Middle frontal gyrus (tissue), 1 donor: ENCODE measurements at regions not wholly inside any gene's neighbourhood (a gene's known extent, or its start where the extent isn't known, plus 50 kb on each side); places are given as distances from the start of the nearest gene placed in this dataset.
A peak's percentile ranks its signal among the peaks of the same experiment; 100 is the strongest.
"Not testable (repeated sequence)": the region's sequence is repeated elsewhere in the genome, so short reads cannot be mapped to it uniquely, and the experiment has no call there.

Experiments
- DNase-seq: peaks from one replicate; pipeline ENCODE4 v3.0.0-alpha.2; 2015; ENCODE audit warnings: low spot score; ENCODE audit errors: extremely low spot score

GRCh38 chr13:87322386-87322785 is 348.8 kb upstream of the SLITRK5 start:
- DNase-seq, result no peak

GRCh38 chr13:87324558-87324957 is 346.6 kb upstream of the SLITRK5 start:
- no peak for DNase-seq

GRCh38 chr13:87331178-87331577 is 340.0 kb upstream of the SLITRK5 start:
- no peak for DNase-seq

DNA sequence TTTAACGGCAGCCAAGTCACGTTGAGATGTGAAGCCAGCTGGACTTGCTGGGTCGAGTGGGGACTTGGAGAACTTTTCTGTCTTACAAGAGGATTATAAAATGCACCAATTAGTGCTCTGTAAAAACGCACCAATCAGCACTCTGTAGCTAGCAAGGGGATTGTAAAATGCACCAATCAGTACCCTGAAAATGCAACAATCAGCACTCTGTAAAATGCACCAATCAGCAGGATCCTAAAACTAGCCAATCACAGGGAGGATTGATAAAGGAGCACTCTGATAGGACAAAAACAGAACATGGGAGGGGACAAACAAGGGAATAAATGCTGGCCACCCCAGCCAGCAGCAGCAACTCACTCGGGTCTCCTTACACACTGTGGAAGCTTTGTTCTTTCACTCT is 337.6 kb upstream of the SLITRK5 start:
- no peak for DNase-seq

GRCh38 chr13:87334176-87334575 is 337.0 kb upstream of the SLITRK5 start:
- DNase-seq, result no peak

DNA sequence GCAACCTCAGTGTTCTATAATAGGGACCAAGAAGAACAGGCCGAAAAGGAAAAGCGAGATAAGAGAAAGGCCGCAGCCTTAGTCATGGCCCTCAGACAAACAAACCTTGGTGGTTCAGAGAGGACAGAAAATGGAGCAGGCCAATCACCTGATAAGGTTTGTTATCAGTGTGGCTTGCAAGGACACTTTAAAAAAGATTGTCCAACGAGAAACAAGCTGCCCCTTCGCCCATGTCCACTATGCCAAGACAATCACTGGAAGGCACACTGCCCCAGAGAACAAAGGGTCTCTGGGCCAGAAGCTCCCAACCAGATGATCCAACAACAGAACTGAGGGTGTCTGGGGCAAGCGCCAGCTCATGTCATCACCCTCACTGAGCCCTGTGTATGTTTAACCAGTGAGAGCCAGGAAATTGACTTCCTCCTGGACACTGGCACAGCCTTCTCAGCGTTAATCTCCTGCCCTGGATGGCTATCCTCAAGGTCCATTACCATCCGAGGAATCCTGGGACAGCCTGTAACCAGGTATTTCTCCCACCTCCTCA is 334.8 kb upstream of the SLITRK5 start:
- not testable (repeated sequence) for DNase-seq

DNA sequence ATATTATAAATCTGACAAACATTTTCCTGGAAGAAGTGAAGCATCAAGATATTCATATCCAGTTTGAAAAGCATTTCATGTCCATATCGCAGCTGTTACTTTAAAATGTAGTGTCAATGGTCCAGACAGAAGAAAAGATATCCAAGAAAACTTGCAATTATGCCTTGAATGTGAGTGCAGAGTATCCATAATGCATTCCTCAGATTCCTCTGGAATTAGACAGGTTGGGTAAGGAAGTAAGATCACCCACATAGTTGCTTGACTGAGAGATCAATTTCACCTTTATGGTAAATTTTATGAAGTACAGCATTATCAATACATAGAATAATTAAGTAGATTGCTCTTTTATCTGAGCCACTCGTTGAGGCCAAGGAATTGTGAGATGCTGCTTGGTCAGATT is 327.0 kb upstream of the SLITRK5 start:
- no peak for DNase-seq

DNA sequence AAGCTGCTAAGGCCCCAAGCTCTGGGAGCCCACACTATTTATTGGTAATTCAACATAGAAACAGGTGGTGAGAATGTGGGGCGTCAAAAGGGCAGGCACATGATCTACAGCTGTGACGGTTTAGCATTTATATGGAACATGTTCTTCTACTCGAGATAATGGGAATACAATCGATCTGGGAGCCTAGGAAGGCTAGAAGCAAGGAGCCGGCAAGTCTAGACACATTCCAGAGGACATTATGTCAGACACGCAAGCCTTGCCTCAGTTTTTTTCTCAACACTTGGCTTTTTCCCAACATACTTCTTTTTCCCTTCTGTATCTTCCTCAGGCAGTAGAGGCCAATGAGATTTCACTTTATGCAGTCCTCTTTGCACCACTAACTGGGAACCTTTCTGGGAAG is 315.7 kb upstream of the SLITRK5 start:
- no peak for DNase-seq

- DNase-seq, result no peak
These were observed 314.9 kb upstream of the SLITRK5 start for GRCh38 chr13:87356314-87356713.

DNA sequence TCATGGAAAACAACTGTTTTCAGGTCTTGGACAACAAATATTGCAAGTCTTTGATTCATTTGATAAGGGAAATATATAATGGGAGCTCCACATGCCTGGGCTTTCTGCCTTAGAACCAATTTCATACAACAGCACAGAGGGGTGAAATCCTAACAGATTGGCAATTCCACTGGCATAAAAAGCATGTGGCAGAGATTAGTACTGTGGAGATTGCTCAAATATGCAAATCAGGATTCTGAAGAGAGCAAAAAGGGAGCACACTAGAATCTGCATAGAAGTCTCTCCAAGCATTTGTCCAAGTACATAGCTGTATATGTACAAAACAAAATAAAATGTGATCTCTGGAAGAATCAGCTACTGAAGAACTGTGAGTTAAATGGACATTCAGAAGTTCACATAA is 312.9 kb upstream of the SLITRK5 start:
- DNase-seq, result no peak

DNA sequence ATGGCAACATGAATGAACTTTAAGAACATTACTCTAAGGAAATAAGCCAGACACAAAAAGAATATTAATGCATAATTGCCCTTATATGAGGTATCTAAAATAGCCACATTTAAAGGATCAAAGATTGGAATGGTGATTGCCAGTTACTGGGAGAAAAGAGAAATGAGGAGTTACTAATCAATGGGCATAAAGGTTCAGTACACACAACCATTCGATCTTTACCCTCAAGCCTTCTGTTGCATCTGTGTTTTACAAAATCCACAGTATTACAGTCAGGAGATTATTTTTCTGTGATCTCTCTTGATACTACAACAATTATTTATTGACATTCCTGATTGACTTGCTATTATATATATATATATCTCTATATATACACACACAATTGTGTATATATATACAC is 310.0 kb upstream of the SLITRK5 start:
- no peak for DNase-seq

DNA sequence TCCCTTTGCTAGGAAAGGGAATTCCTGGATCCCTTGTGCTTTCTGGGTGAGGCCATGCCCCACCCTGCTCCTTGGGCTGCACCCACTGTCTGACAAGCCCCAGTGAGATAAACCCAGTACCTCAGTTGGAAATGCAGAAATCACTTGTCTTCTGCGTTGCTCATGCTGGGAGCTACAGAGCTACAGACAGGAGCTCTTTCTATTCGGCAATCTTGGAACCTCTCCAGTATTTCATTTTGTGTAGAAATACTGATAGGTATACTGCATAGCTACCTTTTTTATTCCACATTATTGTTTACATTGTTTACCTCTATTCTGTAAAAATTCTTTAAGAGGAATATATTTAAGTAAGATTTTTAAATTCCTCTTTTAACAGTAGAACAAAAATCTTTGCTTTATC is 302.5 kb upstream of the SLITRK5 start:
- no peak for DNase-seq

DNA sequence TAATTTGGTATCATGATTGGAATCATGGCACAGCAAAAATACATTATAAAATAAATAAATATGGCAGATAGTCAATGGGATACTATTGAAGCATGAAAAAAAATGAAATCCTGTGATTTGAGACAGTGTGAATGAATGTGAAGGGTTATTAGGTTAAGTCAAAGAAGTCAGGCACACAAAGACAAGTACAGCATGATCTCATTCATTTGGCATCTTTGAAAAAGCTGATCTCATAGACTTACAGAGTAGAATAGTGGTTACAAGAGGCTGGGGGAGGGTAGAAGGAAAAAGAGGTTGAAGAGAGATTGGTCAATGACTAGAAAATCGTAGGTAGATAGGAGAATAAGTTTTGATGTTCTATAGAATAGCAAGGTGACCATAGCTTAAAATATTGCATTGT is 295.1 kb upstream of the SLITRK5 start:
- no peak for DNase-seq

DNA sequence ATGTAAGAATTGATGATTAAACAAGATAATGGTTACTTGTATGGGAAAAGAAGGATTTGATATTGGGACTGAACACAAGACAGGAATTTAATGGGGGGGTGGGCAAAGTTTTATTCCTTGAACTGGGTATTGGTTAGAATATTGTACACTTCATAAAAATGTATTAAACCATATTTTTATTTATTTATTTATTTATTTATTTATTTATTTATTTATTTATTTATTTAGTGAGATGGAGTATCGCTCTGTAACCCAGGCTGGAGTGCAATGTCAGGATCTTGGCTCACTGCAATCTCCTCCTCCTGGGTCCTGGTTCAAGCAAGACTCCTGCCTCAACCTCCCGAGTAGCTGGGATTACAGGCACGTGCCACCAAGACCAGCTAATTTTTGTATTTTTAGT is 287.1 kb upstream of the SLITRK5 start:
- no peak for DNase-seq

DNA sequence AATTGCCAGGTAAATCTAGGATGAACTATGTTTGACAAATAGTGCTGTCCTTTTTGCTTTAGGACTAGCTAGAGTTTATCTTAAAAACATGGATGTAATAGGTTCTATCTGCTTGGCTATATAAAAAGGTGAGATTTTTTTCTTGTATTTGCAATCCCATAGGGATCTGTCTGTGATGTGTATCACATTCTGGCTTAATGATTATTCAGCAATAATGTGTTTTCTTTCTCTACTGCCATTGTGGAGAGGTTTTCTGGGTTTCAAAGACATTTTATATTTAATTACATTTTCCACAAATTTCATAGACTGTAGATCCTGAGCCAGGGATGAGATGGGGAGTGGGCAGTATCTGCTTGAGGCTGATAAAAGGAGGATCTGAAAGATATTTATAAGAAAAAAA is 277.8 kb upstream of the SLITRK5 start:
- DNase-seq, result no peak

DNA sequence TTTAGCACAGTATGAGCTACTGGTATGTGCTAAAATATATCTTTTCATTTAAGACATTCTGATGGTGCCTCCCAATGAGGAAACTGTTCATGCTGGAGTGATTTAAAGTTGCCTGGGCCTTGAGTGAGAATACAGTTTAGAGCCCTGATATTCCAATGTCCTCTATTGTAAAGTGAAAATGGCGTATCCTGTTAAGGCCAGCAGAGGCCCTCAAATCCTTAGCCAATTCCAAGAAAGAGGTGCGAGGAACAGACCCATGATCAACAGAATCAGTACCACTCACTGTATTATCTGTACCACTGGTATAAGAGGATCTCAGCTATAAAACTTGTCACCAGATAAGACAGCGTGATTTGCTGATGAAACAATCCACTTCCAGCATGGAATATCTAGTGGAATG is 273.1 kb upstream of the SLITRK5 start:
- DNase-seq, result no peak

DNA sequence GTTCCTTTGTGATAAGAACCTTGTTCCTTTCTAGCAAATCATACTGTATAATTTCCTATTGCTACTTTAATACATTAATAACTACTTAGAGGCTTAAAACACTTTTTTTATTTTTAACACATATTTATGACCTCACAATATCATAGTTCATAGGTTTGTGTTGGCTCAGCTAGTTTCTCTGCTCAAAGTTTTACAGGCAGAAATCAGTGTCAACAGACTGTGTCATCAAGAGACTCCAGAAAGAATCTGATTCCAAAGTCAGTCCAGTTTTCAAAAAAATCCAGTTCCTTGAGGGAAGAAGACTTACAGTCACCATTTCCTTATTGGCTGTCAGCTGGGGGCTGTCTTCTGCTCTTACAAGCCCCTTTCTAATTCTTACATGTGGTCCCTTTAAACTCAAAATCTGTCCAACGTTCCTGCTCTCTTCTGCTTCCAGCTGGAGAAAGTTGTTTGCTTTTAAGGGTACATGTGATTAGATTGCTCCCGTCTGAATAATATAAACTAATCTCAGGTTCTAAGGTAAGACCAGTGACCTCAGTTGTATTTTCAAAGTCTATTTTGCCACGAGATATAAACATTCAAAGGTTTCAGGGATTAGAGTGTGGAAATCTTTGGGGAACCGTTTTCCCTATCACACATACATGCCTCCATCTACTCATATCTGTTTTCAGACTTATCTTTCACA is 267.3 kb upstream of the SLITRK5 start:
- DNase-seq, result no peak

- DNase-seq, result no peak
These were observed 244.4 kb upstream of the SLITRK5 start for GRCh38 chr13:87426742-87427141.

- DNase-seq, result no peak
These were observed 227.0 kb upstream of the SLITRK5 start for GRCh38 chr13:87444135-87444534.

- no peak for DNase-seq
These were observed 218.9 kb upstream of the SLITRK5 start for GRCh38 chr13:87452281-87452680.

DNA sequence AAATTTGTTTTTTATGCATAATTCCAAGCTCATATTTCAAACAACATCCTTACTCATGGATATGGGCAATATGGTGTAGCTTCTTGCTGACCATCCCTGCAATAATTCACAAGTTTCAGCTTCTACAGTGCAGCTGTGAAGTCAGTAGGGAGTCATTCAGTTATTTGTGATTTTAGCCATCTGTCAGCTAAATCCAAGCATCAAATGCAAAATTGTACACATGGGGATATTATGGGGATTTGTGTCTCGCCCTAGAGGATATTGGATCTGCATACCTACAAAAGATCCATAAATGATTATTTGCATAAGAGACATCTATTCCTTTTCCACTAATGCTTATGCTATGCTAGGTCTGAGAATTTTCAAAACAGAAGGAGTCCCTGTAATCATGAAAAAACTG is 217.9 kb upstream of the SLITRK5 start:
- DNase-seq, result no peak

DNA sequence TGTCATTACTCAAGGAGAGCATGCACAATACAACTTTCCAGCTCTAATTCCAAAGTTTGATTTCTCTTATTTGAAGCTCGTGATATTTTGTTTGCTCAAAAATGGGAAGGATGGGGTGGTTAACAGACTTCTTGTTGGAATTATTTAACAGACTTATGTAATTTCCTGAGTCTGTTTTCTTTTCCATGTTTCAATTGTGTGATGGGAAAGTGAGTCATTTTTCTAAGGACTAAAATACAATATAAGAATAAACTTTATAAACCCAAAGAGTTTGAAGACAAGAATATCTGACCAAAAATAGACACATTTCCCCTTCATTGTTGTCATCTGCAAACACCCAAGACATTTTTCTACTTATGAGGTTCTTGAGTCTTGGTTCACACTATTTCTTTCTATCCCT is 211.8 kb upstream of the SLITRK5 start:
- no peak for DNase-seq

DNA sequence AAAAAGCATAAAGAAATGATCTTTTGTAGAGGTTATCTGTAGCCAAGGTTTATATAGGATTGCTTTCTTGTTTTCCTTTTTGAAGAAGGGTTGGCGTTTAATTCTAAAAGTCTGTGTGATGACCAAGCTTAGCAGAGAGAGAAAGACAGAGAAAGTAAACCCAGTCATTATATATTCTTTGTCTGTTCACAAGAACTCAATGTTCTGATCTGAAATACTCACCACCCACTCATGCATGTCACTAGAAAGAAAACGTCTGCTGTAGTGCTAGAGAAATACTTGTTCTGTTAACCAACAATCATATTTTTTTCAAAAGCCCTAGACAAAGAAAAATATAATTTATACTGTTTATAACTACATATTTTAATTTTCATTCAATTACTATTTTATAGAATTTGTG is 173.7 kb upstream of the SLITRK5 start:
- DNase-seq, result peak; percentile 22

DNA sequence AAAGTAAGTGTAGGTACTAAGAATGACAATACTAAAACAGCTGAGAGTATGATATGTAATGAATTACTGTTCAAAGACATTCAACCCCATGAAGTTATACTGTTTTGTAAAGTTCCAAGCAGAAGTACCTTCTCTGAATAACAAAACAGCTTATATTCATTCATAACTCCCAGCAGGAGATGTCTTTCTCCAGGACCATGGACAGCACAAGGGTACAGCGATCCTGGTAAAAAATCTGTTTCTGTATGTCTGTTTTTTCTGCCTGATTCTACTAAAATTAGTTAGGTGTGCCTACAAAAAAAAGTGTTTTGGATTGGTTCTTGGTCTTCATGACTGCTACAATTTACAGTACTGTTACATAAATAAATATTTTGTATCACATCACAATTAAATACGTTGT is 172.5 kb upstream of the SLITRK5 start:
- DNase-seq, result no peak
